H1 (cell line): ENCODE measurements at regions not wholly inside any gene's neighbourhood (a gene's known extent, or its start where the extent isn't known, plus 50 kb on each side); places are given as distances from the start of the nearest gene placed in this dataset.

Source experiments
- CHD1 ChIP-seq: IDR thresholded peaks from 2 replicates; pipeline ENCODE4 v1.6.1; 2012; ENCODE audit warnings: low read depth, low read length, improper control_type of control experiment
- CHD2 ChIP-seq: IDR thresholded peaks from 2 replicates; pipeline ENCODE4 v1.6.1; 2012; ENCODE audit warnings: low read length, improper control_type of control experiment
- CTBP2 ChIP-seq: IDR thresholded peaks from 2 replicates; pipeline ENCODE4 v1.7.0; 2011; ENCODE audit warnings: borderline replicate concordance, mild to moderate bottlenecking, moderate library complexity, mixed read lengths, low read length; ENCODE audit not compliant: insufficient read depth, insufficient read length
- EGR1 ChIP-seq: IDR thresholded peaks from 2 replicates; pipeline ENCODE4 v1.6.1; 2011; ENCODE audit warnings: low read depth, low read length, borderline replicate concordance
- EP300 ChIP-seq, 2 experiments: IDR thresholded peaks; 1 replicate in 1 of 2; 2 replicates in 1 of 2; pipeline ENCODE4 v1.6.1; 2011 to 2012; ENCODE audit warnings: low read depth in 2 of 2, low read length in 2 of 2, mild to moderate bottlenecking in 2 of 2, borderline replicate concordance in 1 of 2, inconsistent platforms in 1 of 2, moderate library complexity in 1 of 2
- EZH2 ChIP-seq: fragments of 200-600 bp; sonication (generic); IDR thresholded peaks from 2 replicates; pipeline ENCODE4 v1.7.1; 2012; ENCODE audit warnings: low read depth, mild to moderate bottlenecking, moderate library complexity, low read length, inconsistent platforms; ENCODE audit not compliant: severe bottlenecking
- JUND ChIP-seq: IDR thresholded peaks from 2 replicates; pipeline ENCODE4 v1.6.1; 2011; ENCODE audit warnings: mild to moderate bottlenecking, improper control_type of control experiment, low read length
- POLR2A ChIP-seq, 2 experiments: IDR thresholded peaks; 1 replicate in 1 of 2; 2 replicates in 1 of 2; pipeline ENCODE4 v1.6.1; 2011; ENCODE audit warnings: low read depth in 2 of 2, low read length in 2 of 2, mild to moderate bottlenecking in 2 of 2; ENCODE audit errors: control extremely low read depth in 1 of 2
- POLR2AphosphoS5 ChIP-seq: IDR thresholded peaks from 2 replicates; pipeline ENCODE4 v1.6.1; 2011; ENCODE audit warnings: low read depth, low read length
- RBBP5 ChIP-seq: IDR thresholded peaks from 2 replicates; pipeline ENCODE4 v1.7.1; 2012; ENCODE audit warnings: low read depth, mild to moderate bottlenecking, inconsistent platforms, low read length, moderate library complexity, borderline replicate concordance
- SIRT6 ChIP-seq: IDR thresholded peaks from one replicate; pipeline ENCODE4 v1.7.1; 2012; ENCODE audit warnings: low read length, inconsistent platforms
- SUZ12 ChIP-seq: fragments of 200-600 bp; sonication (generic); IDR thresholded peaks from 2 replicates; pipeline ENCODE4 v1.6.1; 2012; ENCODE audit warnings: mild to moderate bottlenecking, inconsistent platforms, low read length, moderate library complexity, mixed read lengths
- TAF1 ChIP-seq: IDR thresholded peaks from 2 replicates; pipeline ENCODE4 v1.6.1; 2011; ENCODE audit warnings: mild to moderate bottlenecking, low read depth, low read length
- TF ChIP-seq, protein P1 (sequence below), 3 experiments: IDR thresholded peaks; 1 replicate in 2 of 3; 2 replicates in 1 of 3; pipeline versions ENCODE4 v1.5.1 to v1.6.1; 2011; ENCODE audit warnings: low read length in 3 of 3, mild to moderate bottlenecking in 3 of 3, inconsistent platforms in 2 of 3, low read depth in 1 of 3, moderate library complexity in 1 of 3; ENCODE audit not compliant: insufficient read depth in 1 of 3; ENCODE audit errors: control extremely low read depth in 1 of 3

DNA sequence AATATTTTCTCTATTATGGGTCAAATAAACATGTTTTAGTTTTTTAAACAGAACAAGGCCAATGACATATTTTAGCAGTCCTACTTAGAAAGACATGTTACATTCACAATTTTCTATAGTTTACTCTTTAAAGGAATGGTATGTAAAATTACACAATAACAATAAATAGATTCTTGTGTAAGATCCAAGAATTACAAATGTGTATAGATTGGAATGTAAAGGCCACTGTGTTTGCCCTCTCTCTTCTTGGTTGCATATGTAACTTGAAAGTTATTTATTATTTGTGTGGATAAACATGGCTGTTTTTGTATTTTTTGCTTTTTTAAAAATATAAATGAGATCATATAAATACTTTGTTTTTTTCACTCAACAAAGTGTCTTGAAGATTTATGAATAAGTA is 979.3 kb upstream of the CELF2 start:
- TF ChIP-seq SIRT6 = no peak
- no peak for TF ChIP-seq JUND
- no peak for TF ChIP-seq RBBP5
- TF ChIP-seq TAF1 = no peak
- TF ChIP-seq POLR2AphosphoS5 = no peak
- TF ChIP-seq, protein P1, sequence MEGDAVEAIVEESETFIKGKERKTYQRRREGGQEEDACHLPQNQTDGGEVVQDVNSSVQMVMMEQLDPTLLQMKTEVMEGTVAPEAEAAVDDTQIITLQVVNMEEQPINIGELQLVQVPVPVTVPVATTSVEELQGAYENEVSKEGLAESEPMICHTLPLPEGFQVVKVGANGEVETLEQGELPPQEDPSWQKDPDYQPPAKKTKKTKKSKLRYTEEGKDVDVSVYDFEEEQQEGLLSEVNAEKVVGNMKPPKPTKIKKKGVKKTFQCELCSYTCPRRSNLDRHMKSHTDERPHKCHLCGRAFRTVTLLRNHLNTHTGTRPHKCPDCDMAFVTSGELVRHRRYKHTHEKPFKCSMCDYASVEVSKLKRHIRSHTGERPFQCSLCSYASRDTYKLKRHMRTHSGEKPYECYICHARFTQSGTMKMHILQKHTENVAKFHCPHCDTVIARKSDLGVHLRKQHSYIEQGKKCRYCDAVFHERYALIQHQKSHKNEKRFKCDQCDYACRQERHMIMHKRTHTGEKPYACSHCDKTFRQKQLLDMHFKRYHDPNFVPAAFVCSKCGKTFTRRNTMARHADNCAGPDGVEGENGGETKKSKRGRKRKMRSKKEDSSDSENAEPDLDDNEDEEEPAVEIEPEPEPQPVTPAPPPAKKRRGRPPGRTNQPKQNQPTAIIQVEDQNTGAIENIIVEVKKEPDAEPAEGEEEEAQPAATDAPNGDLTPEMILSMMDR (IDR thresholded peaks at IDR 0.05; ENCODE audit: control extremely low read depth in 1 of 3, insufficient read depth in 1 of 3, low read depth in 1 of 3, low read length in 3 of 3) = no peak
- no peak for TF ChIP-seq POLR2A (IDR thresholded peaks at IDR 0.05; ENCODE audit: control extremely low read depth in 1 of 2, low read depth in 2 of 2, low read length in 2 of 2)
- no peak for TF ChIP-seq CHD1
- TF ChIP-seq CTBP2 = no peak
- TF ChIP-seq EZH2 = no peak
- TF ChIP-seq EP300 (IDR thresholded peaks at IDR 0.05; ENCODE audit: borderline replicate concordance in 1 of 2, low read depth in 2 of 2, low read length in 2 of 2) = no peak
- no peak for TF ChIP-seq SUZ12
- no peak for TF ChIP-seq CHD2
- TF ChIP-seq EGR1 = no peak
